H1 (cell line): ENCODE measurements at regions not wholly inside any gene's neighbourhood (a gene's known extent, or its start where the extent isn't known, plus 50 kb on each side); places are given as distances from the start of the nearest gene placed in this dataset.

Experiments used
- CTCF ChIA-PET: fragments of 300-600 bp; sonication (Branson Sonifier 250); formaldehyde crosslinking; loops from one replicate; lab custom pipeline; 2021; ENCODE audit not compliant: partially characterized antibody; lab: Charles Lee
- POLR2A ChIA-PET: fragments of 300-600 bp; sonication (Branson Sonifier 250); formaldehyde crosslinking; loops from one replicate; lab custom pipeline; 2021; ENCODE audit warnings: inconsistent platforms; ENCODE audit not compliant: partially characterized antibody; lab: Charles Lee
- DNase-seq, 2 experiments: peaks; one replicate each; pipeline versions ENCODE4 v3.0.0 to v3.0.0-alpha.2; 2010 to 2022; ENCODE audit warnings: low spot score in 2 of 2, low read depth in 1 of 2, mixed read lengths in 1 of 2
- FAIRE-seq: peaks from 2 replicates; lab custom pipeline; 2011; peaks lifted over from hg19 to GRCh38; lab: Jason Lieb, UNC
- H2AFZ ChIP-seq: 2 replicates; pipeline ENCODE4 v1.8.1; 2012; ENCODE audit warnings: low read length, inconsistent platforms
- H2AK5ac ChIP-seq: 2 replicates; pipeline ENCODE4 v1.6.1; 2013; ENCODE audit warnings: low read depth, low read length
- H2BK120ac ChIP-seq: replicated peaks from 2 replicates; pipeline ENCODE3; 2013; ENCODE audit warnings: low read depth, low read length, inconsistent platforms
- H2BK12ac ChIP-seq: 2 replicates; pipeline ENCODE4 v1.6.1; 2013; ENCODE audit warnings: low read depth, low read length
- H2BK15ac ChIP-seq: 2 replicates; pipeline ENCODE4 v1.6.1; 2013; ENCODE audit warnings: low read length
- H2BK20ac ChIP-seq: 2 replicates; pipeline ENCODE4 v1.6.1; 2013; ENCODE audit warnings: low read length
- H2BK5ac ChIP-seq: 2 replicates; pipeline ENCODE4 v1.6.1; 2013; ENCODE audit warnings: low read depth, low read length
- H3K14ac ChIP-seq: 2 replicates; pipeline ENCODE4 v1.6.1; 2013; ENCODE audit warnings: inconsistent platforms; ENCODE audit not compliant: insufficient read length
- H3K18ac ChIP-seq: 2 replicates; pipeline ENCODE4 v1.6.1; 2013; ENCODE audit warnings: low read length; ENCODE audit errors: extremely low read depth
- H3K23ac ChIP-seq: 2 replicates; pipeline ENCODE4 v1.6.1; 2013; ENCODE audit warnings: inconsistent platforms; ENCODE audit not compliant: insufficient read length
- H3K23me2 ChIP-seq: 2 replicates; pipeline ENCODE4 v1.6.1; 2013; ENCODE audit warnings: low read depth, low read length
- H3K27ac ChIP-seq: 2 replicates; pipeline ENCODE4 v1.6.1; 2011; ENCODE audit warnings: low read depth, low read length, inconsistent platforms
- H3K27me3 ChIP-seq, 4 experiments: replicated peaks in 1 of 4; 1 replicate in 1 of 4; 2 replicates in 3 of 4; pipeline versions ENCODE4 v1.6.1 to v1.8.1; 2011 to 2013; ENCODE audit warnings: low read length in 3 of 4, mild to moderate bottlenecking in 3 of 4, inconsistent platforms in 2 of 4, mixed read lengths in 2 of 4, moderate library complexity in 1 of 4; ENCODE audit not compliant: control insufficient read depth in 3 of 4, insufficient read depth in 3 of 4; ENCODE audit errors: extremely low read depth in 1 of 4
- H3K36me3 ChIP-seq, 4 experiments: 2 replicates each; pipeline versions ENCODE4 v1.6.1 to v1.8.1; 2011 to 2013; ENCODE audit warnings: mild to moderate bottlenecking in 4 of 4, low read length in 3 of 4, moderate library complexity in 2 of 4, control low read depth in 1 of 4, inconsistent platforms in 1 of 4; ENCODE audit not compliant: insufficient read depth in 4 of 4, control insufficient read depth in 2 of 4
- H3K4ac ChIP-seq: replicated peaks from 2 replicates; pipeline ENCODE3; 2013; ENCODE audit warnings: low read length, low read depth, mixed read lengths, inconsistent platforms; ENCODE audit not compliant: insufficient read length
- H3K4me1 ChIP-seq, 4 experiments: replicated peaks in 1 of 4; 1 replicate in 1 of 4; 2 replicates in 3 of 4; pipeline versions ENCODE4 v1.6.1 to v1.8.1; 2011 to 2013; ENCODE audit warnings: low read length in 3 of 4, inconsistent platforms in 2 of 4, mixed read lengths in 1 of 4; ENCODE audit not compliant: insufficient read depth in 4 of 4, control insufficient read depth in 3 of 4
- H3K4me2 ChIP-seq, 2 experiments: 2 replicates each; pipeline versions ENCODE4 v1.6.1 to v1.8.1; 2011 to 2013; ENCODE audit warnings: low read depth in 2 of 2, low read length in 2 of 2, control low read depth in 1 of 2, inconsistent platforms in 1 of 2, mild to moderate bottlenecking in 1 of 2; ENCODE audit not compliant: insufficient read depth in 1 of 2
- H3K4me3 ChIP-seq, 4 experiments: fragments of 200-600, 300-600 bp in 1 of 4; sonication (generic), shearing (Covaris generic), sonication (Bioruptor Twin) in 1 of 4; 2 replicates each; pipeline versions ENCODE4 v1.5.1 to v1.8.1; 2011 to 2016; ENCODE audit warnings: low read length in 4 of 4, low read depth in 3 of 4, control low read depth in 2 of 4, inconsistent platforms in 2 of 4, mild to moderate bottlenecking in 2 of 4, mixed read lengths in 1 of 4, moderate library complexity in 1 of 4; ENCODE audit not compliant: insufficient read depth in 2 of 4; ENCODE audit errors: extremely low read depth in 1 of 4
- H3K56ac ChIP-seq: replicated peaks from 2 replicates; pipeline ENCODE3; 2013; ENCODE audit warnings: low read depth, mild to moderate bottlenecking, mixed read lengths, low read length, inconsistent platforms; ENCODE audit not compliant: insufficient read length
- H3K79me1 ChIP-seq: 2 replicates; pipeline ENCODE4 v1.6.1; 2013; ENCODE audit warnings: low read depth, low read length, control low read depth
- H3K79me2 ChIP-seq, 2 experiments: 2 replicates each; pipeline versions ENCODE4 v1.6.1 to v1.8.1; 2012 to 2013; ENCODE audit warnings: low read length in 2 of 2, mild to moderate bottlenecking in 2 of 2, inconsistent platforms in 1 of 2; ENCODE audit not compliant: insufficient read depth in 2 of 2, control insufficient read depth in 1 of 2
- H3K9ac ChIP-seq, 4 experiments: replicated peaks in 1 of 4; 1 replicate in 1 of 4; 2 replicates in 3 of 4; pipeline versions ENCODE4 v1.6.1 to v1.8.1; 2011 to 2013; ENCODE audit warnings: low read depth in 3 of 4, low read length in 3 of 4, control low read depth in 2 of 4, mild to moderate bottlenecking in 2 of 4, moderate library complexity in 2 of 4, inconsistent platforms in 1 of 4; ENCODE audit errors: extremely low read depth in 1 of 4
- H3K9me3 ChIP-seq, 2 experiments: 2 replicates each; pipeline versions ENCODE4 v1.6.1 to v1.8.1; 2012 to 2013; ENCODE audit warnings: mild to moderate bottlenecking in 2 of 2, moderate library complexity in 2 of 2, control low read depth in 1 of 2, inconsistent platforms in 1 of 2, low read depth in 1 of 2, low read length in 1 of 2, mixed read lengths in 1 of 2; ENCODE audit not compliant: insufficient read depth in 2 of 2
- H4K20me1 ChIP-seq, 2 experiments: replicated peaks in 1 of 2; 2 replicates each; pipeline versions ENCODE3 to v1.8.1; 2011 to 2013; ENCODE audit warnings: inconsistent platforms in 2 of 2, low read length in 2 of 2, mild to moderate bottlenecking in 1 of 2; ENCODE audit not compliant: insufficient read depth in 2 of 2, control insufficient read depth in 1 of 2
- H4K5ac ChIP-seq: 2 replicates; pipeline ENCODE4 v1.6.1; 2013; ENCODE audit warnings: low read length, low read depth, mixed read lengths, inconsistent platforms; ENCODE audit not compliant: insufficient read length
- H4K8ac ChIP-seq: 2 replicates; pipeline ENCODE4 v1.8.0; 2013; ENCODE audit warnings: mild to moderate bottlenecking, moderate library complexity, low read length, inconsistent platforms; ENCODE audit not compliant: insufficient read depth; ENCODE audit errors: extremely low read depth
- H4K91ac ChIP-seq: replicated peaks from 2 replicates; pipeline ENCODE3; 2013; ENCODE audit warnings: low read length, mixed read lengths, inconsistent platforms; ENCODE audit not compliant: insufficient read length
- KDM5A ChIP-seq: fragments of 200-600 bp; IDR thresholded peaks from 2 replicates; pipeline ENCODE4 v1.7.1; 2012; ENCODE audit warnings: mild to moderate bottlenecking, low read length, inconsistent platforms, mixed read lengths
- POU5F1 ChIP-seq: IDR thresholded peaks from 2 replicates; pipeline ENCODE4 v1.6.1; 2011; ENCODE audit warnings: low read depth, mild to moderate bottlenecking, low read length, moderate library complexity
- SUZ12 ChIP-seq: fragments of 200-600 bp; sonication (generic); IDR thresholded peaks from 2 replicates; pipeline ENCODE4 v1.6.1; 2012; ENCODE audit warnings: mild to moderate bottlenecking, inconsistent platforms, low read length, moderate library complexity, mixed read lengths
- WGBS, 2 experiments: shearing (Covaris generic) in 1 of 2; methylation state at CpG; one replicate each; pipeline versions ENCODE4 v1.1.6 to v1.1.7; 2013 to 2015; ENCODE audit warnings: low lambda C conversion rate in 2 of 2, mixed read lengths in 2 of 2, inconsistent platforms in 1 of 2, low coverage in 1 of 2, missing lambda C conversion rate in 1 of 2; ENCODE audit not compliant: insufficient replicate concordance in 2 of 2, insufficient coverage in 1 of 2, insufficient read length in 1 of 2; ENCODE audit errors: extremely low coverage in 1 of 2, missing lambda C conversion rate in 1 of 2; 5-methylcytosine and 5-hydroxymethylcytosine counted together
- TF ChIP-seq, protein P1 (sequence below): IDR thresholded peaks from 2 replicates; pipeline ENCODE4 v1.6.1; 2012; ENCODE audit warnings: inconsistent platforms

DNA sequence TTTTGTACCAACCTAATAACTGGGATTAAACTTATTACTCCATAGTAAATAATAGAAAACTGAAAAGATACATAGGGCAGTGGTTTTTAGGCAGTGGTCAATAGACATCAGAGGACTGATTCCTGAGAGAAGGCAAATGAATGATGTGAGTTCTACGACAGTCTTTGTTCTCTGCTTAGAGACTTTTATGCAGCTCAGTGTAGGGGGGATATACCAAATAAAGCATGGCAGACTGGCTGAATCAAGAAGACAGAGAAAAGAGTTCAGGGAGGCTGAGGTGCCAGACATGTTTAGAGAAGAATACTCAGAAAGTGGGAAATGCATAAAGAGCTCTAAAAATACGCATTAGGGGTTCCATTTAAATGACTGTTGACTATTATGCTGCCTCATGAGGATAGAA, 320.8 kb upstream of the FAR2 start:
- 98% methylated on average over 2 of the region's 2 CpGs; no CpG with 5 or more reads in 1 of the 2 experiments for WGBS, 2 experiments
- H3K36me3 ChIP-seq, result no peaks in the 10 kb centered on the region
- H3K4me1 ChIP-seq, result peaks cover 0 to 3% (median 1%) of the 10 kb centered on the region in 4 experiments; a peak in 2 of 7 replicates
- no peaks in the 10 kb centered on the region for H3K79me1 ChIP-seq
- no peaks in the 10 kb centered on the region for H3K23me2 ChIP-seq
- H3K79me2 ChIP-seq, result no peaks in the 10 kb centered on the region
- ChIA-PET POLR2A (interaction anchor here (0.9 kb wide), 1 partner anchor 22 kb away, joined by 4 read pairs; no protein-coding TSS in a partner anchor), CTCF (interaction anchor here (0.9 kb wide), 1 partner anchor 44 kb away, joined by 3 read pairs; no protein-coding TSS in a partner anchor)
- no peak overlapping the region for H3K14ac ChIP-seq
- H2AFZ ChIP-seq, result no peak overlapping the region
- FAIRE-seq (no peak), DNase-seq (no peak)
- no peak for TF ChIP-seq SUZ12
- no peak for TF ChIP-seq POU5F1
- TF ChIP-seq KDM5A, result no peak
- TF ChIP-seq, protein P1, sequence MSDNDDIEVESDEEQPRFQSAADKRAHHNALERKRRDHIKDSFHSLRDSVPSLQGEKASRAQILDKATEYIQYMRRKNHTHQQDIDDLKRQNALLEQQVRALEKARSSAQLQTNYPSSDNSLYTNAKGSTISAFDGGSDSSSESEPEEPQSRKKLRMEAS, result no peak
- no peak overlapping the region for H2BK15ac ChIP-seq
- H3K4me2 ChIP-seq, result no peak overlapping the region
- no peak overlapping the region for H2BK5ac ChIP-seq
- H3K18ac ChIP-seq, result no peak overlapping the region
- H3K23ac ChIP-seq, result no peak overlapping the region
- no peaks in the 10 kb centered on the region for H4K20me1 ChIP-seq
- H4K8ac ChIP-seq, result no peak overlapping the region
- no peak overlapping the region for H2BK20ac ChIP-seq
- H3K9ac ChIP-seq, result no peak overlapping the region
- no peak overlapping the region for H2BK12ac ChIP-seq
- no peak overlapping the region for H3K4me3 ChIP-seq
- peak overlapping the region; percentile 64 for H3K56ac ChIP-seq
- no peaks in the 10 kb centered on the region for H3K27me3 ChIP-seq
- no peak overlapping the region for H3K4ac ChIP-seq
- no peak overlapping the region for H4K91ac ChIP-seq
- H4K5ac ChIP-seq, result no peak overlapping the region
- H3K27ac ChIP-seq, result no peak overlapping the region
- no peak overlapping the region for H2BK120ac ChIP-seq
- H3K9me3 ChIP-seq, result peaks cover 0 to 3% of the 10 kb centered on the region in 2 experiments; a peak in 1 of 4 replicates
- H2AK5ac ChIP-seq, result no peak overlapping the region
